ENCODE measurements at regions not wholly inside any gene's neighbourhood (a gene's known extent, or its start where the extent isn't known, plus 50 kb on each side); places are given as distances from the start of the nearest gene placed in this dataset.

DNA sequence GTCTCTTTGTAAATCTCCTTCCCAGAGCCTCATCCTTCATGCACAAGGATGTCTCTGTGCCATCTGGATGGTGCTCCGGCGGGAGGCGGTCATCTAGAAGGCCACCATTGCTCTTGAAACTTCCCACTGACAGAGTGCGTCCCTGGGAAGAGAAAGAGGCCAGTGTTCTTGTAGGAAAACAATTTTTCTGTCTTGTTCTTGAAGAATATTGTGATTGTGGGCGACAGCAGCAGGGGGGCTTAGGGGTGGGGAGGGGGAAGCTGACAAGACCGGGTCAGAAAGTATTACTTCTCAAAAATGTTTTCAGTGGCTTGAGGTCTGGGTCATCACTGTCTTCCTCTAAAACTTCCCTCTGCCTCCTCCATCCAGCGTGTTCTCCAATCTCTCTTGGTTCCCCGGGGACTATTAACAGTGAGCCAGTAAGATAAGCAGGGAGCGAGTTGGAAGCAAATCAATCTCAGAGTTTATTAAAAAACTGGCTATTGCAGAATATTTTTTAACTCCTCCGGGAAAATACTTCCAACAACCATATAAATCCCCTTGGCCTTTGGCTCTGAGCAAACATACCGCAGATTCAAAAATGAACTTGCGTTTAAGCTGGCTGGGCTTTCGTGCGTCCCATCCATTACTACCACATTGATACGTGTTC is 597.8 kb upstream of the MGMT start:
- DNase-seq: no peak

DNA sequence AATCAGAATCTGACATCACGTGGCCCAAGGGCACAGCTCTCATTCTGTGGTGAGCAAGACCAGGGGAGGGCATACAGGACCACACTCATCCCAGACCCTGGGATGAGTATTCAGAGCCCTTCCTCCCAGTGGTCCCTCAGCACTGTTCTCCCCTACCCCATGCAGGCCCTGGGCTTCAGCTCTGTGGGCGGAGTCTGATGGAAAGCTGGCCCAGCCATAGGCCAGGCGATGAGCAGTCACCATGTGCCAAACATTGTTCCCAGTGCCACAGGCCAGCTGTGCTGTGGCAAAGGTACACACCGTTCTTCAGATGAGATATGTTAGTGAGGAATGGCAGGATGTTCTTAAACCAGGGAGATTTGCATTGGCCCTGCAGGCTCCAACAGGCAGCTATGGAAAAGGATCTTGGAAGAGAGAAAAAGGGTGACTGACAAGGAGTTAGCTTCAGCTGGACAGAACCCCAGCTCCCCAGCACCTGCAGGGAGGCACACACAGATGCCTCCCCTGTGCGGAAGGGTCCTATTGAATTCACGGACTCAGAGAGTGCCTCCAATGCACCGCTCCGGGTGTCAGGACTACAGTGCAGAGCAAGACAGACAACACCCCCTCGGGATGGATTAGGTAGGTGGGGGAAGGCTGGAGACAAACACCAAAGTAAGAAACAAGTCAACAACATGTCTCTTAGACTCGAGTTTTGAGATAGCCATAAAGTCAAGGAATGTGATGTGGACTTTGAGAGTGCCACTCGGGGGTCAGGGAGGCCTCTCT is 596.0 kb upstream of the MGMT start:
- no peak for DNase-seq

DNA sequence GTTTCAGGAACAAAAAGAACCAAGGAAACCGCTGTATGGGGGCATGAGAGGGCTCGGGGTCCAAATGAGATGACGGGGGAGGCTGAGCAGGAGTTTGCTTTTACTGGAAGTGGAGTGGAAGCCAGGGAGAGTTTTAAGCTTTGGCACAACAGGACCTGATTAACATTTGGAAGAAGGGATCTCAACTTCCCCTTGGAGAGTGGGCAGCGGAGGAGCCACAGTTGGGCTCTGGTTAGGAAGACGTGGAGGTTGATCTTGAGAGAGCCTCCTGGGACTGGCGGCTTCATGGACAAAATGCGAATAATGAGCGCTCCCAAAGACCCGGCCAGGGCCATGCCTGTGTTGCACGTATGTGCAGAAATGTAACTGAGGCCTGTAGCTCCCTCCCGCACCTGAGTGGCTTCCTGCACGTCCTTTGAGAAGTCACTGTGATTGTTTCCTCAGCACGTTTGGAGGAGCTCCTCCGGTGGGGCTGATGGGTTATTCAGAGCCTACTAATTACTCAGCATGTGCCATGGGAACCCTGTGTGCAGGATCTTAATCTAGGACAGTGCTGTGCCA is 595.3 kb upstream of the MGMT start:
- DNase-seq: no peak

DNA sequence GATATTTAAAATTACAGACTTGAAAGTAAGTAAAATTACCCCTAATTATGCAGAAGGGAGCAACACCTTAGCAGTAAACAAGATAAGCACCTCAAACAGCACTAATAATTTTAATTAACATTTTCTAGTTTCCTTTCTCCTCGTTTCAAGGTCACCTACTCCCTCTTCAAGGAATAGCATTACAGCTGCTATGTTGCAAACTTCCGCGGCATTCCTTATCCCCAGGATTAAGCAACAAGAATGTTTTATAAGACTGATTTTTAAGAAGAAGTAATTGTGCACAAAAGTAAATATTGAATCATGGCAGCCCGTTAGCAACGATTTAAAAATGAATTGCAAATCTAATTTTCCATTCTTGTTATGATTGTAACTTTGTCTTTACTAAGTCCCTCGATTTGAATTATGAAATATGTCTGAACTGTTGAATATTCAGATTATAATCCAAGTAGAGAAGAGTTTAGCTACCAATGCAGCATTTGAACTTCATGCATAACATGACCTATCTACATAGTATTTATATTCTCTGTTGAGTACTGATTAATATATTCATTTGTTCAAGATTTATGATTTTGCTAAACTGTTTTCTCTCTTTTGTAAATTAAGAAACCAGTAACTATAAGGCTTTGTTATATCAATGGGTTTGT is 593.5 kb upstream of the MGMT start:
- DNase-seq: no peak

DNA sequence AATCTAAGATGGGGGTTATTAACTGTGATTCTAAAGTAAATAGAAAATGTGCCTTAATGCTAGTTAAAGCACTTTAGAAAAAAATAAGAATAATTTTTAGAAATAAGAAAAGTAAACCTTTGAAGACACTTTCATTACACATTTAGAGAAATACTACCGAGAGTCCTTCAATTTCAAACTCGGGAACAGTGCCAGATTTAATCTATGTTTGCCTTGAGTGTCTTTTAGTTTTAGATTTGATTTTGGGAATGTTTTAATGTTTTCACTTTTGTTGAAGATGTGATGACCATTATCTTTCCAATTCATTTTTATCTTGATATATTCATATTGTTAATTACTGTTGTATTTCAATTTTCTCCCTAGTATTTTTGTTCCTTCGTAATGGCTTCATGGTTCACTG is 592.7 kb upstream of the MGMT start:
- DNase-seq: no peak

DNA sequence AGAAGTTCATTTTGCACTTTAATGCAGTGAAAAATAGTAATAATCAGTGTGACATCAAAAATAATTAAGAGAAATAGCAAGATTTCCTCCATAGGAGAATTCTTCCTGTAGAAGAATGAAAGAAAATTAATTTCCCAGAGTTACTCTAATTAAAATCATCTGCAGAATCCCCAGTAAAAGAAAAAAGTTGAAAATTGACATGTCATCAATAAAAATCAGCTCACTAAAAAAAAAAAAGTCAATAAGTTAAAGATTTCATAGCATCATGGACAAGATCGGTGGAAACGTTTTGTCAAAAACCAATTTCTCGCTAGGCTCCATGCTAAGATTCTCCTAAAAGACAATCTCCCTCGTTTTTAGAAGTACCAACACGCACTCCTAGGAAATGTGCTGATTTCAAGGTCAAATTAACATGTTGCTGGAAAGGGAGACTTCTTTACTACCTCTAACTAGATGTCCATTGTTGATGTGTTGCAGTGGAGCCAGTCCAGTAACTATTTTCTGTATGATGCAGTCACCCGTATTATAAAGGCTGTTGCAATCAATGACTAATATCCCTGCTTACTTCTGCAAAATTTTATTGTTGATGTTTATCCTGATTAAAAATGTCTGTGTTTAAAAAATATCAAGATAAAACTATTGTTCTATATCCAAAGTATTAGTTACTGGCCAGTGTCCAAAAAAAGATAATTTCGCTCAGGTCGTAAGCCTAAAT is 591.9 kb upstream of the MGMT start:
- no peak for DNase-seq

DNA sequence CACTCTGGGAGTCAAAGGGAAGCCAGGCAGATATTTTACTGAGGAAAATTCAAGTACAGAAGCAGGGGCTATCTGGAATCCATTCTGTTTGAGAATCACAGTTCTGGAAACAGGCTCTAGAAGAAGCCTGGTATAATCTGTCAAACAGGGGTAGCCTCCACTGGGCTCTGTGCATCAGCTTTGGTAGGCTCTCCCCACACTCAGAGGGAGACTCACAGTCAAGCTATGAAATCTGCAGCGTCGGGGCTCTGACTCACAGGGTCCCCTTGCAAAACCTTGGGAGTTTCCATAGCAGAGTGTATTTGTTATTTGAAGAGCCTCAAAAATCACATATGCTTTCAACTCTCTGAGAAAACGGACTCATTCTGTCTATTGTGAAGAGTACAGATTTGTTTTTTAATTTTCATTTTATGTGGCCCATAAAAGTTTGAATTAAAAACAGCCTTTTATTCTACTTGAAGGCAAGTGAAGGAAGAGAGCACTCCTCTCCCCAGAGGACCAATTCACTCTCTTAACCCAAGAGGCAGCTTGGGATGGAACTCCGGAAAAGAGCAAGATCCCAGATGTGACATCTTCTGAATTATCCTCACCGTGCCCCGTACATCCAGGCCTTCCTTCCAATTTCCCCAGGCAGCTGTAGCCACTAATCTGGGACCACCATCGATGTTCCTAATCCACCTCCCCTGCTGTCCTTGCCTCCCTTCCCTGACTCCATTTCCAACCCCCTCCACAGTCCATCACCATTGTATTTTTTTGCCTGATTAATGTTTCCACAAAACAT is 590.9 kb upstream of the MGMT start:
- DNase-seq: no peak

DNA sequence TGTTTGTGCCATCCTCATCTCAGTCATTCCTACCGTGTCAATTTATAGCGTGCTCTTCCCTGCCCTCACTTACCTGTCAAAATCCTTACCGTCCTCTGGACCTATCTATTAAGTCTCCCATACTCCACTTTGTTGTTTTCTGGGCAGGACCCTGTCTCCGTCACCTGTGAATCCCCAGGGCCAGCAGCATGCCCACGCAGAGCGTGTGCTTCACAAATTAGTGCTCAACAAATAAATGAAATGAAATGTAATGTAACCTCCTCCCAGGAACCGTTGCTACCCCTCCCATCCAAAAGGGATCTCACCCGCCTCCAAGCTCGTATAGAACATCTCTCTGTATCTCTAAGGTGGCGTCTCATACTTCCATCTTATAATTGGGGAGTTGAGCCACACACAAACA is 589.9 kb upstream of the MGMT start:
- no peak for DNase-seq

DNA sequence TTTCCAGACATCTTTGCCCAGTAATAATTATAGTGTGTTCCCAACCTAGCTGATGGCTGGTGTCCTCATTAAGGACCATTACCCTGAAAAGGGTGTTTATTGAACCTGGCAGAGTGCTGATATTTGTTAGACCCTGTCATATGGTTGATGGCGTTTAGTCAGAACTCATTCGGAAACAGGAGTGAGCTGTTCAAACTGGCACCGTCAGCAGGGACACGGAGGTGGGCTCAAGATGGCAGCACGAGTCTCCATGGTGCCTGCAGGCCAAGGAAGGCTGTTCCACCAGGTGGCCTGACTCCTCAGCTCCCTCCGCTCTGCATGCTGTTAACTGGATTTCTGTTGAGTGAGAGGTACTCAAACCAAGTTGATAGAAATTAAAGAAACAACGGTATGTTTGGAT is 589.1 kb upstream of the MGMT start:
- DNase-seq: no peak

DNA sequence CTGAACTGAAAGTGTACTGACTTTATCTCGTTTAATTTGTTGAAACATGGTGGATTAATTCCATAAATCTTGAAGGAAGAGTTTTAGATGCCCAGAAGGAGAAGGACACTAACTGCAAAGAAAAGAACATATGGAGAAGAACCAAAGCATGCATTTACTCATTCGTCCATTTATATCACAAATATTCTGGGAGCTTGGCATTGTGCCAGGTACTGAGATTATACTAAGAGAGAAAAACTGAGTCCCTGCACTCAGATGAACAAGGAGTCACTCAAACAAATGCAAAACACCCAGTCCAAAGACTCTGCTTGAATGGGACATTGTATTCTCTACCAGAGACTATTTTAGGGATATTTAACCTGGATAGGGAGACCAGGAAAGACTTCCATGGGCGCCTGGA is 588.0 kb upstream of the MGMT start:
- DNase-seq: no peak

DNA sequence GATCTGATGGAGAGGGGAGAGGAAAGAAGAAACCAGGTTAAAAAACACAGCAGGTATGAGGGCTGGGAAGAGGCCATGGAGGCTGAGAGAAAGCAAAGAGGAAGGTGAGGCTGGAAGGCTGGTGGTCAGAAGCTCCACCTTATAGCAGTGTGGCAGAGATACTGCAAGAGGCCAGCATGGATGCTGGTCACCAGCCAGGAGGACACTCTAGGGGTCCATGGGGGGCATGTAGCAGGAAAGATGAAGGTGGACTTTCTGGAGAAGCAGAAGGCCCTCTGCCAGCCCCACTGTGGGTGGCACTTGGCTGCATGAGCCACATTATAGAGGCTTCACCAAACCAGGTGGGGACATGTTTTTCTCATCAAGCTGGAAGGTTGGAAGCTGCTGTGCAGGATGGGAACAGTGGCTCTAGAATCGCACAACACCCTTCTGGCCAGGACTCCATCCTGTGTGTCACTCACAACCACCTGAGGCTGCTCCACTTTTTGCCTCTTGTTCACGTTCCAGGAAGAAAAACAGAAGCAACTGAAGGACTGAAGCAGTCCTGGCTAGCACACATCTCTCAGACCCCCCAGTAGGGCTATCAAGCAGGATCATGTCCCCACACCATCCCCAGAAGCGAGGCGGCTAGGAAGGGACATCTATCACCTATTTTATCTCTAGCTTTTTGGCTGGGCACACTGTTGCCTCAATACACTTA is 587.5 kb upstream of the MGMT start:
- DNase-seq: no peak

DNA sequence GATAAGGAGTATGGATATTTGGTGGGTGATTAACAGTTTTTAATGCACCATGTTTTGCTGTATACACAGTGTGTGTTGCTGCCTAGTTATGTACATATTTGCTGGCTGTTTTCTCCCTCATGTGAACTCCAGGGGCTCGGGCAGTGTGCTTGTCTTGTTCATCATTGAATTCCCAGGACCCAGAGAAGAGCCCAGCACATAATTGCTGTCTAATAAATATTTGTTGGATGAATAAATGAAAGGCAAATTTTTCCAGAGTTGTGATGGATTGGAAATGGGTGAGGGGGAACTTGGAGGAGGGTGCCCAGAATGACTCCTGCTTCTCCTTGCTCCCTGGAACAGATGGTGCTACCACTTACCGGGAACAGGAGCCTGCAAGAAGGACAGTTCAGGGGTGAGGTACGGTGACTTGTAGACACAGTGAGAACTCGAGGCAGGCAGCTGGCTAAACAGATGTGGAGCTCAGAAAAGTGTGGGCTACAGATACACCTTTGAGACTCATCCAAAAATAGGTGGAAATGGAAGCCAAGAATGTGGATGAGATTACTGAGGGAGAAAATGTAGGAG is 586.8 kb upstream of the MGMT start:
- DNase-seq: no peak

DNA sequence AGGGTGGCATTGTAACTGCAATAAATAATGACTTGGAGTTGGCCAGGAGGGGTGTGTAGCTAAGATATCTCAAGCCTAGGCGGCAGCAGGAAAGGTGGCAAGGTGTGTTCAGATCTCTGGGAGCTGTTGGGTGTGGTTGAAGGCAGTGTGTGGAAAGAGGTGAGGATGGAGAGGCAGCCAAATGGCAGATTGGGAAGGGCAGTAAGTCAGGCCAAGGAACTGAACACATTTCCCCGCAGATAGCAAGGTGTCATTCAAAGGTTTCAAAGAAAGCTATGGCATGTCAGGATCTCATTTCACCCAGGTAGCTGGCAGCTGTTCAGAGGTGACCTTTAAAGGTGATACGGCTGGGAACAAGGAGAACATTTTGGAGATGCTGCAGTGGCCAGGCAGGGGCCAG is 586.0 kb upstream of the MGMT start:
- no peak for DNase-seq

DNA sequence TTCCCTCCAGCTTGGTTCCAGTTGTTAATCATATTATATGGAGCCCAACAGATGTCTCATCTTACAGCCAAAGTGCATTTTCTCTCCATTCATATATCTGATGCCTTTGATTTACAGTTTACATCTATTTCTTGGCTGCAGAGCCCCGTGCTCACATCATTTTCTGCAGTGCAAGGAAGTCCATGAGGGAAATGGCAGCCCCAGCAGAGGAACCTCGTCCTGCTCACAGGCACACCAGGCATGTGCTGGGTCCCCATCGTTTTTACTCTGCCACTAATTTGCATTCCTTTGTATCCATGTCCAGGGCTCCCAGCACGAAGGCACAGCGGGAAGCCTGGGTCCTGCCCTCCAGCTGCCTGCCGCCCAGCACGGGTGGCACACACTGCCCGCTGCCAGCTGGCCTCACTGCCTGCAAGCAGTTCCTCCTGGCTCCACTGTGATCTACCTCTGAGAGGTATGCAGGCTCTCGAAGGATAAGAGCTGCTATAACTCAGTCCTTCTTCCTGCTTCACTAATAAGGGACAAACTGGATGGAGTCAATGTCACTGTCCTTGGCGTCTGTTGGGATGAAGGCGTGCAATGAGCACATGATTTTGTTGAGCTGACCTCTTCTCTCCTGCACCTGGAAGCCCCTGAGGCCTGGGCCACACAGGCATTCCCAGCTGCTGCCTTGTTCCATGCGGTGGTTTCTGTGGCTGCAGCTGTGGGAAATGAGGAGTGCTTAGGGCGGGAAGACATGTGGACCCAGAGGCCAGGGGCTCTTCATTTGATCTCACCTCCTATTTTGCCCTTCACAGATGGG is 583.6 kb upstream of the MGMT start:
- no peak for DNase-seq

DNA sequence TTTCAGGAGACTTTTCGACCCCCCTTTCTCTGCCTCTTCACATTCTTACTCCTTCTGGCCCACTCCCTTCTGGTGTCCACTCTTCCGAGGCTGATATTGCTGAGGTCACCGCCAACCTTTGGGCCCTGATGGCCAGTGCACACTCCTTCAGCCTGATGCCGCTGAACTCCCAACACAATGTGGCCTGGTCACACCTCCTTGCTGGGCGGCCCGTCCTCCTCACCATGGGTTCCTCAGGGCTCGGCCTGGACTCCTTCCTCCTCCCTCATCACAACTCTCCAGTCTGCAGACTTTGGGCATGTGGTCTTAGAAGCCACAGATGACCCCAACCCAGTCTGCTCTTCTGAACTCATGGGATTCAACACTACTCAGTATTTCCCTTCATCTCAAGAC is 583.0 kb upstream of the MGMT start:
- DNase-seq: no peak

DNA sequence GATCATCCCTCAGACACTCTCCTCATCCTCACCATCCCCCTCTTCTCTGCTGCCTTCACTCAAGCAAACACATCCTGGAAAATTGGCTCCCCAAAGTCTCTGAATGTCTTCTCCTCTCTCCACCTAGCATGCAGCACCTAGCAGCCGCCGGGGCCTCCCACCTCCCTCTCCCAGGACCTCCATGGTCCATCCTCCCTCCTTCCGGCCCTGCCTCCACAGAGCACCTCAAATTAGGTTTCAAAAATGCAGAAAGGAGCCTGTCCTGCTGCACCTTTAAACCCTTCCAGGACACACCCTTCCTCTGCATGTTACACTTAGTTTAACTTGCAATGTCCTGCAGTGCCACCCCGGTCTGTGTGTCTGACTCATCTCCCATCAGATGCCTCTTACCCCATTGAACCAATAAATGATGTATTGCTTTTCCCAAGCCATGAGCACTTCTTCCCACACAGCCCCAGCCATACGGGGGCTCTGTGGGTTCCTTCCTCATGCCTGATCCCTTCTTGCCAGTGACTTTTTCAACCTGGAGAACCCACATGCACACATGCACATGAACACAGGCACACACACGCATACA is 582.5 kb upstream of the MGMT start:
- no peak for DNase-seq

DNA sequence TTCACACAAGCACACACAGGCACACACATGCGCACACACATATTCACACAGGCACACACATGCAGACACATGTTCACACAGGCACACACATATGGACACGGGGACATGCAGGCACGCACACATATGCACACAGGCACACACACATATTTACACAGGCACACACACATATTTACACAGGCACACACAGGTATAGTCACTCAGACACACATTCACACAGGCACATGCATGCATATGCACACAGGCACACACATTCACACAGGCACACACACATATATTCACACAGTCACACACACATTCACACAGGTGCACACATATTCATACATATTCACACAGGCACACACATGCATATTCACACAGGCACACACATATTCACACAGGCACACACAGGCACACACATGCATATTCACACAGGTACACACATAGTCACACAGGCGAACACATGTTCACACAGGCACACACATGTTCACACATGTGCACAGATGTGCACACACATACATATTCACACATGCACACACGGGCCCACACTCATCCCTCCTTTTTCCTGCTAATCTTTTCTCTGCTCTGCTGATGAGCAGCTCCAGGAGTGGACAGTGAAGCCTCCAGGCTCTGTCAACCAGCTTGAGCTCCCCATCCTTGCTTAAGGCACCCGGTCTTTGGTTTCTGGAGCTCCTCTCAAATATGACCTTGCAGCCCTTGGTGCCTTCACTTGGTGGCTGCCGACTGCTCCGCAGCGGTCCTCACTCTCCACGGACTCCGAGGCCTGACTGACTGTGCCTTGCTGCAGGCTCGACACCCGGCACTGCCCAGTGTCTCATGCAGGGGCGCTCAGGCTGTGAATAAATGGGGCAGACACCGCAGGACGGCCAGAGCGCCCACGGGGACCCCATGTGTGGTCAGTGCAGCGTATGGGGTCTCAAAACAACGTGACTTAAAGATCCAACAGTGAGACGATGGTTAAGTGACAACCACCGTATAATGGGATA is 581.2 kb upstream of the MGMT start:
- no peak for DNase-seq

DNA sequence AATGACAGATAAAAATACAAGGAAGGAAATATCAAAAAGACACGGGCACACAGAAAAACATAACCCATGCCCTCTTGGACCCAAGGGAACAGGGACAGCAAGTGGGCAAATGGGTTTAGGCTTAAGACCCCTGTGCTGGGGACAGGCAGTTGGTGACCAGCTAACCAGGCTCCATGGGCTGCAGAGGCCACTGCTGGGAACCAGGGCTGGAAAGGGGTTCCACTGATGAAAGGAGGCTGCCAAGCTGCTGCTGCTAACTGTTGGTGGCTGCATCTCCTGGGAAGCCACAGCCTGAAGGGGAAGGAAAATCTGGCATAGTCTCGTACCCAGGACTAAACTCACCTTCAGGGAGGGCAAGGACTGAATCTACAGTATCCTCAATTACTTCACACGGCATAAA is 579.2 kb upstream of the MGMT start:
- no peak for DNase-seq

DNA sequence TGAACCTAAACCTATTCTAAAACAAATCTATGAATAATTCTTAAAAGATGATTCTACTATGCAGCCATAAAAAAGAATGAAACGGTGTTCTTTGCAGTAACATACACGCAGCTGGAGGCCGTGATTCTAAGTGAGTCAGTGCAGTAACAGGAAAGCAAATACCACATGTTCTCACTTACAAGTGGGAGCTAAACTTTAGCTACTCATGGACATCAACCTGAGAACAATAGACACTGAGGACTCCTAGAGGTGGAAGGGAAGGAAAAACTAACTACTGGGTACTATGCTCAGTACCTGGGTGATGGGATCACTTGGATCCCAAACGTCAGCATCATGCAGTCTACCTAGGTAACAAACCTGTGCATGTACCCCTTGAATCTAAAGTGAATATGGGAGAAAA is 575.0 kb upstream of the MGMT start:
- no peak for DNase-seq

Data from DMS79 (cell line).